ENCODE measurements at regions not wholly inside any gene's neighbourhood (a gene's known extent, or its start where the extent isn't known, plus 50 kb on each side); places are given as distances from the start of the nearest gene placed in this dataset.

GRCh38 chr2:23077596-23077995, 307.4 kb upstream of the KLHL29 start:
- no peak for DNase-seq

GRCh38 chr2:23078784-23079434, 306.1 kb upstream of the KLHL29 start:
- DNase-seq = no peak

- no peak for DNase-seq
These were observed 301.0 kb upstream of the KLHL29 start for GRCh38 chr2:23083966-23084365.

GRCh38 chr2:23091019-23091418, 294.0 kb upstream of the KLHL29 start:
- no peak for DNase-seq

- DNase-seq = no peak
These were observed 293.1 kb upstream of the KLHL29 start for GRCh38 chr2:23091900-23092299.

GRCh38 chr2:23092831-23093230, 292.1 kb upstream of the KLHL29 start:
- DNase-seq = no peak

DNA sequence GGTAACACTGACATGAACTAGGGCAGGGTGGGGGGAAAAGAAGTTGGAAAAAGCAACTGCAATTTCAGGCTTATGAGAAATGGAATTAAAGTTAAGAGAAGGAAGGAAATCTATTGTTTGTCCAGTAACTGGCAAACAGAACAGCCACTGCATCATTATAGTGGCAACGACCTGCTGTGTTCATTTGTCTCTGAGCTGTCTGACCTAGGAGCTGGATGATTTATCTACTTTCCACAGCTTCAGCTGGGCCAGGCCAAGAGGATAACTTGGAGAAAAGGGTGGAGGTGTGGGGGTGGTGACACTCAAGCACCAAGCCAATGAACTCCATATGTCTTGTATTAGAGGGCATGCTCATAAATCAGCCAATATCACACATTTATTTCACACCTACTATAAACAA, 291.5 kb upstream of the KLHL29 start:
- no peak for DNase-seq

- no peak for DNase-seq
These were observed 287.9 kb upstream of the KLHL29 start for GRCh38 chr2:23096906-23097602.

- DNase-seq = no peak
These were observed 284.6 kb upstream of the KLHL29 start for GRCh38 chr2:23100406-23100805.

GRCh38 chr2:23106242-23106785, 278.7 kb upstream of the KLHL29 start:
- no peak for DNase-seq

GRCh38 chr2:23107327-23107941, 277.5 kb upstream of the KLHL29 start:
- DNase-seq = no peak

- no peak for DNase-seq
These were observed 273.7 kb upstream of the KLHL29 start for GRCh38 chr2:23111263-23111662.

- DNase-seq = no peak
These were observed 272.5 kb upstream of the KLHL29 start for GRCh38 chr2:23112517-23112916.

GRCh38 chr2:23114299-23114698, 270.7 kb upstream of the KLHL29 start:
- DNase-seq = no peak

DNA sequence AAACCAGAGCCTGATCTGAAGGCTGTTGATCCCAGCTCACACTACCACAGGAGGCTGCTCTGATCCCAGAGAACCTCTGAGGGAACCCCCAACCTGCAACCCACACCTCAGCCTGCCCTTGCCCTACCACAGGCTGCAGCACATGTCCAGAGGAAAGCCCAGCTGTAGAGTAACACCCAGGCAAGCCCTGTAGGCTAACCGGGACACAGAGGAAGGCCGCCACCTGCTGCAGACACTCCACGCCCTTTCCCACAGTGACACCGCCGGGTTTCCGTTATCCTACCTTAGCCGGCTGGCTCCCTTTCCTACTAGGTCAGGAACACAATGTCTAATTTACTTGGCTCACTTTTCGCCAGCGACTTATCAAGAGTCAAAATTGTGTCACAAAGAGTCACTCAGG, 266.7 kb upstream of the KLHL29 start:
- DNase-seq = no peak

DNA sequence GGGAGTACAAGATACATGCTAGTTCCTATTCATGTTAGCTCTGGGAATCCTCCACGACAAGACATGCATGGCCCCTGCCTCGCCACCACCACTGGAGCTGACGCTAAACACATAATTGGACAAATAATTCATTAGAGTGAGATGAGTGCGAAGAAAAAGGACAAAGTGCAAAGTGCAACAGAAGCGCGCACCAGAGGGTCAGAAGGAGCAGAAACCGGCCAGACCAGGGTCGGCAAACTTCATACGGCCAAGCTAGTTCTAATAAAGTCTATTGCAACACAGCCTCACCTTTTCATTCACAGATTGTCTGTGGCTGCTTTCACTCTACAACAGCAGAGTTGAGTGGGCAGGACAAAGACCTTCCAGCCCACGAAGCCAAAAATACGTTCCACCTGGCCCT, 266.1 kb upstream of the KLHL29 start:
- DNase-seq = no peak

DNA sequence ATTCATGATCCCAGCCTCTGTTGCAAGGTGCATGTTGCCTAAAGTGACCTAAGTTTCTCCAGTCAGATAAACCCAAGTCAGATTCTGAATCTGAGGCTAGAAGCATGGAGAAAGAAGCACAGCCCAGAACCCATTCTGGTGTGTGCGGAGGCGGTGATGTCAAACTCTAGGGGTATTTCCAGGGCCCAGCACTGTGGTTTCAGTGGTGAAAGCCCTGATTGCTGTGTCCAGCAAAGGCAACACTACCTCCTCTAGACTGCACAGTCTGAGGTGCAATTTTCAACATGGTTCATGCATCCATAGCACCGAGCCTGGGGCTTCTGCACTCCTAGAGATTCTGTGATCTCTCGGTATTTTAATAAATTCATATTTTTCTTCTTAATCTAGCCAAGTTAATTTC, 264.8 kb upstream of the KLHL29 start:
- DNase-seq = no peak

DNA sequence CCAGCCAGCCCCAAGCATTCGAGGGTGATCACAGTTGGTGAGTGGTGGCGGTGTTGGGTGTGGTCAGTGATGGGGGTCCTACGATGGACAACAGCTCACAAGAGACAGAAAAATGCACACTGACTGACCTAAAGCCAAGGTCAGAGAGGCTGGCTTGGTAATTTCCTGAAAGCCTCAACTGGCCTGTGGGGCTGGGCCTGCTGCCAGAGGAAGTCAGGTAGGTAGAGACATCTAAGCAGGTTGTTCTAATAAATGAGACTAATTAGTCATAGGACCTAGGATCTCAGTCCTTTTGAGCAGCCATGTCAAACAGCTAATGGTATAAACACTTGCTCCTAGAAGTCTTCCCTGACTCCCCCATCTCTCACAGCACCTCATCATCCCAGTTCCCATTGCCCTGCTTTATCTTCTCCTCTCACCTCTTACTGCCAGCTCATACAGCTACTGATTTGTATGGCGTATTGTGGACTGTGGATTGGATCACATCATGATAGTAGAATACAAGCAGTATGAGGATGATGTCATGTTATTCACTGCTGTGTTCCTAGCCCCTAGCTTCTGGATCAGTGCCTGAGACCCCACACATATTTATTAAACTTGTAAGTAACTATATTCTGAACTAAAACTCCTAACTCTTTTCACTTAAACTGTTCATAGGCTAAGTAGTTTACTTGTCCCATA, 262.9 kb upstream of the KLHL29 start:
- no peak for DNase-seq

GRCh38 chr2:23122681-23123215, 262.2 kb upstream of the KLHL29 start:
- no peak for DNase-seq

- no peak for DNase-seq
These were observed 261.3 kb upstream of the KLHL29 start for GRCh38 chr2:23123686-23124085.

GRCh38 chr2:23124214-23124750, 260.7 kb upstream of the KLHL29 start:
- DNase-seq = no peak

- DNase-seq = no peak
These were observed 257.5 kb upstream of the KLHL29 start for GRCh38 chr2:23127465-23127864.

Data from cerebellar nuclear complex (tissue), 1 donor.